BE2C (cell line): ENCODE measurements at regions not wholly inside any gene's neighbourhood (a gene's known extent, or its start where the extent isn't known, plus 50 kb on each side); places are given as distances from the start of the nearest gene placed in this dataset.

Experiments
- DNase-seq: peaks from one replicate; pipeline ENCODE4 v3.0.0-alpha.2; 2020
- H3K27me3 ChIP-seq: fragments of 250-450 bp; sonication (Bioruptor Pico); 2 replicates; pipeline ENCODE4 v1.5.1; 2020; ENCODE audit warnings: mild to moderate bottlenecking
- H3K36me3 ChIP-seq: fragments of 250-450 bp; sonication (Bioruptor Pico); 2 replicates; pipeline ENCODE4 v1.5.1; 2020; ENCODE audit warnings: mild to moderate bottlenecking
- H3K4me1 ChIP-seq: fragments of 250-450 bp; sonication (Bioruptor Pico); 2 replicates; pipeline ENCODE4 v1.5.1; 2020
- H3K4me3 ChIP-seq: 2 replicates; pipeline ENCODE4 v1.5.1; 2011; ENCODE audit warnings: low read depth, low read length
- H3K9me3 ChIP-seq: fragments of 250-450 bp; sonication (Bioruptor Pico); 2 replicates; pipeline ENCODE4 v1.5.1; 2020
- CTCF ChIP-seq: IDR thresholded peaks from 2 replicates; pipeline ENCODE4 v1.5.1; 2012; ENCODE audit warnings: mild to moderate bottlenecking, low read depth, low read length

DNA sequence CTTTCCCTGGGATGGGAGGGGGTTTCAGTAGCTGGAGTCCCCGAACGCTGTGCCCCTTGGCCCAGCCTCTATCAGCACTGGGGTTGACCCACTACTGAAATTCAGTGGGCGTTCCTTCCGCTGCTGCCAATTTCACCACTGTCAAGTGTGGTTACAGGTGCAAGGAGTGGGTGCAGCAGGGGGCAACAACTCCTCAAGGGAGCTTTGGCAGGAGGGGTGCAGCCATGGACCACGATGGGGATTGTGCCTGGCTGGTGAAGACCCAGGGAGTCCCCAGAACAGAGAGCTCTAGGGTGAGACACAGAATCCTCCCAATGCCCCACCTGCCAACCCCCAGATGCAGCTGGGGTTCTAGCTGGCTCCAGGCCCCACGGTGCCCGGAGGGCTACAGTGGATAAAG, 123.5 kb upstream of the SDK2 start:
- no peak for TF ChIP-seq CTCF
- H3K9me3 ChIP-seq: no peaks in the 10 kb centered on the region
- H3K36me3 ChIP-seq: no peaks in the 10 kb centered on the region
- H3K27me3 ChIP-seq: no peaks in the 10 kb centered on the region
- H3K4me1 ChIP-seq: peaks cover 37% of the 10 kb centered on the region
- DNase-seq: no peak
- no peak overlapping the region for H3K4me3 ChIP-seq

- no peak for DNase-seq
- Histone ChIP-seq H3K4me1 (peaks cover 37% of the 10 kb centered on the region), H3K4me3 (no peak overlapping the region), H3K9me3 (no peaks in the 10 kb centered on the region), H3K27me3 (no peaks in the 10 kb centered on the region), H3K36me3 (no peaks in the 10 kb centered on the region)
- TF ChIP-seq CTCF: no peak
Observed at GRCh38 chr17:73768691-73769090, 124.4 kb upstream of the SDK2 start.

DNA sequence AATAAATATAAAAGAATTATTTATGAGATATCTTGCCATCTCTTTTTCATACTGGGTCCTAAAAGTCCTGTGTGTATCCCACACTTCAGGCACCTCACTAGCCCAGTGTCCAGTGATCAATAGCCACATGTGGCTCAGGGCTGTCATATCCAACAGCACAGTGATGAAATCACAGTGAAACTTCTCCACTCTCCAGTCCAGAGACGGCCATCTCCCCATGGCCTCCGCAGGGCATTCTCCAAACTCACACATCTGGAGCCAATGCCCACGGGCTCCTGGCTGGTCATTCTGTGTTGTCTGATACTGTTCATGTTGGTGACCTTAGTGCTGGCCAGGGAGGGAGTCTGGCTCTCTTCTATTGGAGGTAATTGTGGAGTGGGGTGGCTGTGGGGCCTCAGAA, 125.2 kb upstream of the SDK2 start:
- H3K4me1 ChIP-seq: peaks cover 37% of the 10 kb centered on the region
- no peaks in the 10 kb centered on the region for H3K27me3 ChIP-seq
- no peaks in the 10 kb centered on the region for H3K36me3 ChIP-seq
- no peaks in the 10 kb centered on the region for H3K9me3 ChIP-seq
- H3K4me3 ChIP-seq: no peak overlapping the region
- no peak for TF ChIP-seq CTCF
- no peak for DNase-seq

DNA sequence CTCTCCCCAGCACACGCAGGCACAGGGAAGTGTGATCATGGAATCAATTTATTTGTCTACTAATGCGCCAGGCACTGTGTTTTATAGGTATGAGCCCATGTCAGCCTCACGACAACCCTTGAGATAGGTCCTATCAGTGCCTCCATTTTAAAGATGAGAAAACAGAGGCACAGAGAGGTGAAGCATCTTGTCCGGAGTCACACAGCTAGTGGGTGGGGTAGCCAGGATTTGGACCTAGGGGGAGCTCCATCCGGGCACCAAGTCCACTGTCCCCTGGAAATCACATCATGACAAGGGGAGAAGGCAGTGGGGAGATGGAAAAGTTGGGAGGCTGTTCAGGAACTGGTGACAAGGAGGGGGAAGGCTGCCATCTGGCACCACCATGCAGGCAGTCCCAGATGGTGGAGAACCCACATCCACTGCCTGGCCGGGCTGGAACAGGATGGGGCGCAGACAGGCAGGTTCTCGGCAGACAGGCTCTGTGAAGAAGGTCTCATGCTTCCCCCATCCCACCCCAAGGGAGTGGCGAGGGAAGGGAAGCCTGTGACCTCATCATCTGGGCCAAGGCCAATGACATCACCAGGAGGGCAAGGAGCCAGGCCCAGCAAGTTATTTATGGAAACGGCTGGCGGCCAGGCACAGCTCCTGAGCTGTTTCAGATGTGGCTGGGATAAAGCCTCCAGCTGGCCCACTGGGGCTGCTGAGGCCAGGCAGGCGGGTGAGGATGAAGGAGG, 126.0 kb upstream of the SDK2 start:
- H3K9me3 ChIP-seq: no peaks in the 10 kb centered on the region
- H3K27me3 ChIP-seq: no peaks in the 10 kb centered on the region
- peak overlapping the region; percentile 19 for H3K4me3 ChIP-seq
- no peak for TF ChIP-seq CTCF
- H3K4me1 ChIP-seq: peaks cover 37% of the 10 kb centered on the region
- peak; percentile 97 for DNase-seq
- H3K36me3 ChIP-seq: no peaks in the 10 kb centered on the region

GRCh38 chr17:73770849-73771229, 126.6 kb upstream of the SDK2 start:
- H3K4me1 ChIP-seq: peaks cover 34% of the 10 kb centered on the region
- no peak for DNase-seq
- no peak for TF ChIP-seq CTCF
- H3K36me3 ChIP-seq: no peaks in the 10 kb centered on the region
- H3K27me3 ChIP-seq: no peaks in the 10 kb centered on the region
- peak overlapping the region; percentile 19 for H3K4me3 ChIP-seq
- no peaks in the 10 kb centered on the region for H3K9me3 ChIP-seq

DNA sequence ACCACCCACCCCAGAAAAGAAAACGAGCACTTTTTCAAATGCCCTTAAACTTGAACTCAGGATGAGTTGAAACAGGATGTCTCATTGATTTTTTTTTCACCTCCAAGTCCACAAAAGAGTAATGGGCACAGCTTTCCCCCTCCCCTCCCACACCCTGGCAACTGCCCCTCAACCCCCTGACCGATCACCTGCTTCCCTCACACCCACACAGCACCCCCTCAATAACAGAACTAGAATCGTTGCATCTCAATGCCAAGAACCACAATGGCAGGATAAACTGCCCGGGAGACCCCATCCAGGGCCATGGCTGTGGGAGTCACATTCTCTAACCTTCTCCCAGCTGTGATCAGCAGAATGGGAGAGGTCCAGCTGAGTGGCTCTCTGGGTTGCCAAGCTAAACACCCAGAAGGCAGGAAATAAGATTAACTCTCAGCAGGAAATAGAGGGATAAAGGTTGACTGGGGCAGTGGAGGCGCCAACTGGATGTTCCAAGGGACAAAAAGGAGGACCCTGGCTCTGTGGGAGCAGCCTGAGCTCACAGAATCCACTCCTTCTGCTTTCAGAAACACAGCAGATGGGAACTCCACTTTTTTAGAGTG, 128.0 kb upstream of the SDK2 start:
- H3K4me3 ChIP-seq: no peak overlapping the region
- no peaks in the 10 kb centered on the region for H3K9me3 ChIP-seq
- peaks cover 26% of the 10 kb centered on the region for H3K4me1 ChIP-seq
- TF ChIP-seq CTCF: no peak
- no peak for DNase-seq
- no peaks in the 10 kb centered on the region for H3K27me3 ChIP-seq
- no peaks in the 10 kb centered on the region for H3K36me3 ChIP-seq
